Spleen (tissue), 7 donors: ENCODE measurements at regions not wholly inside any gene's neighbourhood (a gene's known extent, or its start where the extent isn't known, plus 50 kb on each side); places are given as distances from the start of the nearest gene placed in this dataset.

Experiments
- POLR2A ChIP-seq, 3 donors: fragments of 450-650 bp; IDR thresholded peaks; one replicate each; pipeline ENCODE4 v1.5.1; 2017; ENCODE audit warnings: antibody characterized with exemption in 3 of 3, mild to moderate bottlenecking in 1 of 3
- TF ChIP-seq, protein P1 (sequence below), 11 experiments: fragments of 200-600 bp in 7 of 11; fragments of 450-650 bp in 4 of 11; sonication (generic) in 4 of 11; IDR thresholded peaks in 8 of 11; conservative IDR thresholded peaks in 3 of 11; 1 replicate in 7 of 11; 2 replicates in 4 of 11; pipeline versions ENCODE4 v1.4.0 to v1.8.0; 2016 to 2021; ENCODE audit warnings: antibody characterized with exemption in 11 of 11, inconsistent platforms in 4 of 11, mild to moderate bottlenecking in 1 of 11
- donor health status: DM: no; HTN: no; CAD: no; lungs with moderate emphysema.
- donor health status: DM: no; HTN: no; CAD: no.
- donor health status: DM: no; HTN: no; CAD: no.

DNA sequence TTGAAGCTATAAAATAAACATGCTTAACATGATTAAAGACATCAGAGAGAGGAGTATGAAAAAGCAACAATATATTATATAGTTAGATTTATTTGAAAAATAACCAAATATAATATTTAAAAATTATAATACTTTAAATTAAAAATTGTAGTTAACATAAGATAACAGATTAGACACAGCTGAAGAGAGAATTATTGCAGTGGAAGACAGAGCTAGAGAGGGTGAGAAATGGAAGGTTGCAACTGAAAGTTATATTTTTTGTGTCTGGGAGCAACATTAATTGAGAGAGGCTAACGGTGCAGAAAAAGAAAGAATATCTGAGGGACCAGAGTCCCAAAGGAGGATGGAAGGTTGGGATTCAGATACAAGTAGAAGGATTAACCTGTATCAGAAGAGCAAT, 548.9 kb upstream of the FZD8 start:
- TF ChIP-seq, protein P1, sequence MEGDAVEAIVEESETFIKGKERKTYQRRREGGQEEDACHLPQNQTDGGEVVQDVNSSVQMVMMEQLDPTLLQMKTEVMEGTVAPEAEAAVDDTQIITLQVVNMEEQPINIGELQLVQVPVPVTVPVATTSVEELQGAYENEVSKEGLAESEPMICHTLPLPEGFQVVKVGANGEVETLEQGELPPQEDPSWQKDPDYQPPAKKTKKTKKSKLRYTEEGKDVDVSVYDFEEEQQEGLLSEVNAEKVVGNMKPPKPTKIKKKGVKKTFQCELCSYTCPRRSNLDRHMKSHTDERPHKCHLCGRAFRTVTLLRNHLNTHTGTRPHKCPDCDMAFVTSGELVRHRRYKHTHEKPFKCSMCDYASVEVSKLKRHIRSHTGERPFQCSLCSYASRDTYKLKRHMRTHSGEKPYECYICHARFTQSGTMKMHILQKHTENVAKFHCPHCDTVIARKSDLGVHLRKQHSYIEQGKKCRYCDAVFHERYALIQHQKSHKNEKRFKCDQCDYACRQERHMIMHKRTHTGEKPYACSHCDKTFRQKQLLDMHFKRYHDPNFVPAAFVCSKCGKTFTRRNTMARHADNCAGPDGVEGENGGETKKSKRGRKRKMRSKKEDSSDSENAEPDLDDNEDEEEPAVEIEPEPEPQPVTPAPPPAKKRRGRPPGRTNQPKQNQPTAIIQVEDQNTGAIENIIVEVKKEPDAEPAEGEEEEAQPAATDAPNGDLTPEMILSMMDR (IDR thresholded peaks at IDR 0.05 in 8 of 11, conservative IDR thresholded peaks at IDR 0.05 in 3 of 11), result no peak
- no peak for TF ChIP-seq POLR2A (IDR thresholded peaks at IDR 0.05)
